K562 (cell line): ENCODE measurements at regions not wholly inside any gene's neighbourhood (a gene's known extent, or its start where the extent isn't known, plus 50 kb on each side); places are given as distances from the start of the nearest gene placed in this dataset.

Experiments
- ATAC-seq: fragments of 200-7000 bp; cut with Tn5 transposase; 3 replicates; pipeline ENCODE4 v1.9.1; 2020; ENCODE audit warnings: moderate library complexity
- BruUV-seq: library from RNA; stranded (reverse); fragments of 400-500 nt; replicated peaks from 2 replicates; lab custom pipeline; 2021; lab: Mats Ljungman, UMichigan
- CTCF ChIA-PET: fragments of 300-600 bp; formaldehyde crosslinking; extraction: SDS; loops from one replicate; lab custom pipeline; 2021; ENCODE audit warnings: low intra/inter-chr PET ratio; lab: Yijun Ruan, JAX
- POLR2A ChIA-PET: fragments of 300-600, 350-650 bp; sonication (Branson Sonifier 250); formaldehyde crosslinking; extraction: SDS; loops from one replicate; lab custom pipeline; 2021; ENCODE audit warnings: antibody characterized with exemption, inconsistent platforms; lab: Yijun Ruan, JAX
- DNase-seq, 4 experiments: peaks; one replicate each; pipeline versions ENCODE4 v3.0.0 to v3.0.0-alpha.2; 2011 to 2018; ENCODE audit warnings: low spot score in 3 of 4, mixed read lengths in 3 of 4; ENCODE audit errors: extremely low read depth in 1 of 4
- FAIRE-seq: peaks from 2 replicates; lab custom pipeline; 2011; peaks lifted over from hg19 to GRCh38; lab: Jason Lieb, UNC
- H2AFZ ChIP-seq: 2 replicates; pipeline ENCODE4 v1.6.0; 2011; ENCODE audit warnings: low read depth, low read length, control low read depth, inconsistent platforms
- H3K27ac ChIP-seq: fragments of 200-600 bp; 3 replicates; pipeline ENCODE4 v1.8.0; 2011; ENCODE audit warnings: low read depth, mild to moderate bottlenecking, control low read depth, inconsistent platforms, low read length, moderate library complexity, mixed read lengths; ENCODE audit errors: extremely low read depth
- H3K27me3 ChIP-seq, 2 experiments: fragments of 300-600 bp in 1 of 2; 2 replicates in 1 of 2; 3 replicates in 1 of 2; pipeline versions ENCODE4 v1.6.0 to v1.8.0; 2011; ENCODE audit warnings: inconsistent platforms in 2 of 2, low read length in 2 of 2, mild to moderate bottlenecking in 1 of 2, mixed read lengths in 1 of 2, moderate library complexity in 1 of 2; ENCODE audit not compliant: control insufficient read depth in 2 of 2, insufficient read depth in 2 of 2
- H3K36me3 ChIP-seq: fragments of 300-600 bp; 3 replicates; pipeline ENCODE4 v1.8.0; 2011; ENCODE audit warnings: mild to moderate bottlenecking, low read length, inconsistent platforms; ENCODE audit not compliant: control insufficient read depth, insufficient read depth
- H3K4me1 ChIP-seq, 2 experiments: fragments of 200-600 bp in 1 of 2; replicated peaks in 1 of 2; 2 replicates in 1 of 2; 3 replicates in 1 of 2; pipeline versions ENCODE4 v1.5.1 to v1.8.0; 2011; ENCODE audit warnings: inconsistent platforms in 2 of 2, low read length in 2 of 2, mild to moderate bottlenecking in 1 of 2, mixed read lengths in 1 of 2, moderate library complexity in 1 of 2; ENCODE audit not compliant: control insufficient read depth in 2 of 2, insufficient read depth in 2 of 2
- H3K4me2 ChIP-seq: 2 replicates; pipeline ENCODE4 v1.6.1; 2011; ENCODE audit warnings: low read length, control low read depth, inconsistent platforms, mixed read lengths; ENCODE audit not compliant: insufficient read depth
- H3K4me3 ChIP-seq: fragments of 200-600 bp; sonication (generic), shearing (Covaris generic); 2 replicates; pipeline ENCODE4 v1.5.1; 2016; ENCODE audit warnings: control low read depth, inconsistent platforms
- H3K79me2 ChIP-seq: fragments of 200-600 bp; 3 replicates; pipeline ENCODE4 v1.8.0; 2011; ENCODE audit warnings: low read length, inconsistent platforms; ENCODE audit not compliant: control insufficient read depth, insufficient read depth
- H3K9ac ChIP-seq, 2 experiments: 2 replicates each; pipeline versions ENCODE4 v1.6.0 to v1.6.1; 2011; ENCODE audit warnings: low read depth in 2 of 2, low read length in 2 of 2, control low read depth in 1 of 2, inconsistent platforms in 1 of 2, mild to moderate bottlenecking in 1 of 2, mixed read lengths in 1 of 2; ENCODE audit not compliant: insufficient read depth in 1 of 2
- H3K9me1 ChIP-seq: one replicate; pipeline ENCODE4 v1.6.0; 2011; ENCODE audit warnings: inconsistent platforms, mild to moderate bottlenecking, low read length, moderate library complexity; ENCODE audit not compliant: control insufficient read depth, insufficient read depth
- H3K9me3 ChIP-seq: replicated peaks from 2 replicates; pipeline ENCODE4 v1.5.1; 2011; ENCODE audit warnings: low read depth, low read length, inconsistent platforms; ENCODE audit not compliant: control insufficient read depth, insufficient read depth
- H4K20me1 ChIP-seq: replicated peaks from 2 replicates; pipeline ENCODE4 v1.6.1; 2011; ENCODE audit warnings: low read length, inconsistent platforms, mixed read lengths; ENCODE audit not compliant: control insufficient read depth, insufficient read depth
- ETV6 ChIP-seq, 3 experiments: fragments of 150-350 bp in 1 of 3; sonication (generic) in 1 of 3; formaldehyde crosslinking in 1 of 3; IDR thresholded peaks; 2 replicates each; pipeline versions ENCODE4 v1.6.1 to v1.8.0; 2014 to 2022; ENCODE audit warnings: borderline replicate concordance in 2 of 3, low read depth in 2 of 3, antibody characterized with exemption in 1 of 3, low read length in 1 of 3, mild to moderate bottlenecking in 1 of 3, missing genetic modification reagents in 1 of 3
- MEF2A ChIP-seq: IDR thresholded peaks from 2 replicates; pipeline ENCODE4 v1.6.1; 2011; ENCODE audit warnings: low read depth, mild to moderate bottlenecking, low read length, moderate library complexity; ENCODE audit not compliant: control insufficient read depth
- SIRT6 ChIP-seq: IDR thresholded peaks from one replicate; pipeline ENCODE4 v1.6.1; 2012; ENCODE audit warnings: low read depth, mild to moderate bottlenecking, control low read depth, inconsistent platforms, low read length, moderate library complexity
- SMARCA4 ChIP-seq: fragments of 450-650 bp; IDR thresholded peaks from 2 replicates; pipeline ENCODE4 v1.6.1; 2016
- SP2 ChIP-seq: IDR thresholded peaks from 2 replicates; pipeline ENCODE4 v1.6.1; 2011; ENCODE audit warnings: mild to moderate bottlenecking, low read depth, low read length, moderate library complexity; ENCODE audit not compliant: poor library complexity, severe bottlenecking; ENCODE audit errors: extremely low read depth
- TEAD4 ChIP-seq, 2 experiments: sonication (generic) in 1 of 2; formaldehyde crosslinking in 1 of 2; IDR thresholded peaks; 2 replicates each; pipeline versions ENCODE4 v1.6.1 to v1.8.0; 2012 to 2022; ENCODE audit warnings: borderline replicate concordance in 1 of 2, inconsistent platforms in 1 of 2, low read length in 1 of 2, mild to moderate bottlenecking in 1 of 2, missing genetic modification reagents in 1 of 2
- ZNF217 ChIP-seq: sonication (generic); formaldehyde crosslinking; IDR thresholded peaks from 2 replicates; pipeline ENCODE4 v1.8.0; 2022; ENCODE audit warnings: mild to moderate bottlenecking, missing genetic modification reagents
- ZNF408 ChIP-seq: fragments of 250-450 bp; sonication (Bioruptor Pico); IDR thresholded peaks from 2 replicates; pipeline ENCODE4 v1.4.0; 2020; ENCODE audit warnings: low read depth, mild to moderate bottlenecking, moderate library complexity
- ZNF655 ChIP-seq: fragments of 250-450 bp; sonication (Bioruptor Pico); IDR thresholded peaks from 2 replicates; pipeline ENCODE4 v1.5.0; 2021
- WGBS: fragments of 100-300 bp; shearing (Covaris generic); methylation state at CpG from one replicate; pipeline ENCODE4 v1.1.6; 2016; ENCODE audit warnings: low coverage, mixed read lengths; ENCODE audit not compliant: insufficient coverage; ENCODE audit errors: missing lambda C conversion rate; 5-methylcytosine and 5-hydroxymethylcytosine counted together
- in situ Hi-C: fragments of 300-500 bp; cut with MboI; formaldehyde crosslinking; loops from 4 replicates; pipeline ENCODE4 v1.15.0; 2018; ENCODE audit warnings: inconsistent platforms, mixed read lengths
- intact Hi-C: fragments of 100-400 bp; cut with micrococcal nuclease; formaldehyde crosslinking; loops from 2 replicates; pipeline ENCODE4 v1.14.2; 2022
- TF ChIP-seq, protein P1 (sequence below): sonication (generic); formaldehyde crosslinking; IDR thresholded peaks from 2 replicates; pipeline ENCODE4 v1.8.0; 2022; ENCODE audit warnings: mild to moderate bottlenecking, missing genetic modification reagents
- TF ChIP-seq, protein P2 (sequence below): sonication (generic); formaldehyde crosslinking; IDR thresholded peaks from 2 replicates; pipeline ENCODE4 v1.9.0; 2022; ENCODE audit warnings: mild to moderate bottlenecking, missing genetic modification reagents

- Histone ChIP-seq H3K36me3 (no peaks in the 10 kb centered on the region), H3K27ac (no peak overlapping the region), H2AFZ (no peak overlapping the region), H4K20me1 (no peaks in the 10 kb centered on the region), H3K9me3 (no peaks in the 10 kb centered on the region), H3K9ac (no peak overlapping the region), H3K27me3 (no peaks in the 10 kb centered on the region), H3K9me1 (no peaks in the 10 kb centered on the region), H3K4me3 (no peak overlapping the region), H3K4me2 (no peak overlapping the region), H3K4me1 (no peaks in the 10 kb centered on the region), H3K79me2 (no peaks in the 10 kb centered on the region)
- ATAC-seq (no peak), FAIRE-seq (no peak), DNase-seq (no peak)
- TF ChIP-seq ZNF408, result no peak
- no peak for TF ChIP-seq ZNF217
- no peak for TF ChIP-seq TEAD4 (IDR thresholded peaks at IDR 0.05; ENCODE audit: low read length)
- no peak for TF ChIP-seq TEAD4 (CRISPR knock-in tag; IDR thresholded peaks at IDR 0.05; ENCODE audit: borderline replicate concordance)
- TF ChIP-seq, protein P1, sequence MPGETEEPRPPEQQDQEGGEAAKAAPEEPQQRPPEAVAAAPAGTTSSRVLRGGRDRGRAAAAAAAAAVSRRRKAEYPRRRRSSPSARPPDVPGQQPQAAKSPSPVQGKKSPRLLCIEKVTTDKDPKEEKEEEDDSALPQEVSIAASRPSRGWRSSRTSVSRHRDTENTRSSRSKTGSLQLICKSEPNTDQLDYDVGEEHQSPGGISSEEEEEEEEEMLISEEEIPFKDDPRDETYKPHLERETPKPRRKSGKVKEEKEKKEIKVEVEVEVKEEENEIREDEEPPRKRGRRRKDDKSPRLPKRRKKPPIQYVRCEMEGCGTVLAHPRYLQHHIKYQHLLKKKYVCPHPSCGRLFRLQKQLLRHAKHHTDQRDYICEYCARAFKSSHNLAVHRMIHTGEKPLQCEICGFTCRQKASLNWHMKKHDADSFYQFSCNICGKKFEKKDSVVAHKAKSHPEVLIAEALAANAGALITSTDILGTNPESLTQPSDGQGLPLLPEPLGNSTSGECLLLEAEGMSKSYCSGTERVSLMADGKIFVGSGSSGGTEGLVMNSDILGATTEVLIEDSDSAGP (CRISPR knock-in tag), result no peak
- no peak for TF ChIP-seq SMARCA4
- TF ChIP-seq ZNF655 (CRISPR knock-in tag), result no peak
- TF ChIP-seq SP2, result no peak
- TF ChIP-seq, protein P2, sequence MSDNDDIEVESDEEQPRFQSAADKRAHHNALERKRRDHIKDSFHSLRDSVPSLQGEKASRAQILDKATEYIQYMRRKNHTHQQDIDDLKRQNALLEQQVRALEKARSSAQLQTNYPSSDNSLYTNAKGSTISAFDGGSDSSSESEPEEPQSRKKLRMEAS (CRISPR knock-in tag), result no peak
- no peak for TF ChIP-seq MEF2A
- TF ChIP-seq SIRT6, result no peak
- no peak for TF ChIP-seq ETV6 (IDR thresholded peaks at IDR 0.05; ENCODE audit: borderline replicate concordance in 1 of 2, low read depth in 2 of 2, low read length in 1 of 2)
- TF ChIP-seq ETV6 (CRISPR knock-in tag; IDR thresholded peaks at IDR 0.05; ENCODE audit: borderline replicate concordance), result no peak
- in situ Hi-C loops, result no loop called here
- ChIA-PET CTCF (no interaction called here), POLR2A (no interaction called here)
- 2% methylated on average over 6 of the region's 6 CpGs for WGBS
- BruUV-seq, result no TSS peak
- intact Hi-C loops, result no loop called here
These were observed 606.9 kb downstream of the PCDH7 start for GRCh38 chr4:31327031-31327430.
